HepG2 (cell line): ENCODE measurements at regions not wholly inside any gene's neighbourhood (a gene's known extent, or its start where the extent isn't known, plus 50 kb on each side); places are given as distances from the start of the nearest gene placed in this dataset.

Source experiments
- HDAC1 ChIP-seq: sonication (generic); formaldehyde crosslinking; IDR thresholded peaks from 2 replicates; pipeline ENCODE4 v1.5.1; 2020; ENCODE audit warnings: mild to moderate bottlenecking, missing genetic modification reagents
- KAT7 ChIP-seq: IDR thresholded peaks from 2 replicates; pipeline ENCODE4 v1.6.1; 2018; ENCODE audit warnings: borderline replicate concordance, missing compliant biosample characterization
- NFRKB ChIP-seq: fragments of 450-650 bp; IDR thresholded peaks from 2 replicates; pipeline ENCODE4 v1.6.1; 2017
- NFYB ChIP-seq: sonication (generic); formaldehyde crosslinking; IDR thresholded peaks from 2 replicates; pipeline ENCODE4 v1.4.0; 2020; ENCODE audit warnings: missing genetic modification reagents
- PLRG1 ChIP-seq: fragments of 450-650 bp; conservative IDR thresholded peaks from 2 replicates; pipeline ENCODE4 v1.6.1; 2016
- TARDBP ChIP-seq: sonication (generic); formaldehyde crosslinking; IDR thresholded peaks from 2 replicates; pipeline ENCODE4 v1.8.0; 2022; ENCODE audit warnings: mild to moderate bottlenecking, missing genetic modification reagents
- ZSCAN25 ChIP-seq: sonication (generic); formaldehyde crosslinking; IDR thresholded peaks from 2 replicates; pipeline ENCODE4 v1.8.0; 2022; ENCODE audit warnings: mild to moderate bottlenecking, missing genetic modification reagents
- TF ChIP-seq, protein P1 (sequence below): sonication (generic); formaldehyde crosslinking; IDR thresholded peaks from 2 replicates; pipeline ENCODE4 v1.4.0; 2020; ENCODE audit warnings: missing genetic modification reagents
- TF ChIP-seq, protein P2 (sequence below): sonication (generic); formaldehyde crosslinking; IDR thresholded peaks from 2 replicates; pipeline ENCODE4 v1.5.0; 2020; ENCODE audit warnings: mild to moderate bottlenecking, missing genetic modification reagents, moderate library complexity
- TF ChIP-seq, protein P3 (sequence below): sonication (generic); IDR thresholded peaks from 2 replicates; pipeline ENCODE4 v1.6.1; 2016; ENCODE audit warnings: low read depth, borderline replicate concordance
- TF ChIP-seq, protein P4 (sequence below): sonication (generic); formaldehyde crosslinking; IDR thresholded peaks from 2 replicates; pipeline ENCODE4 v1.8.0; 2022; ENCODE audit warnings: mild to moderate bottlenecking, missing genetic modification reagents, borderline replicate concordance

DNA sequence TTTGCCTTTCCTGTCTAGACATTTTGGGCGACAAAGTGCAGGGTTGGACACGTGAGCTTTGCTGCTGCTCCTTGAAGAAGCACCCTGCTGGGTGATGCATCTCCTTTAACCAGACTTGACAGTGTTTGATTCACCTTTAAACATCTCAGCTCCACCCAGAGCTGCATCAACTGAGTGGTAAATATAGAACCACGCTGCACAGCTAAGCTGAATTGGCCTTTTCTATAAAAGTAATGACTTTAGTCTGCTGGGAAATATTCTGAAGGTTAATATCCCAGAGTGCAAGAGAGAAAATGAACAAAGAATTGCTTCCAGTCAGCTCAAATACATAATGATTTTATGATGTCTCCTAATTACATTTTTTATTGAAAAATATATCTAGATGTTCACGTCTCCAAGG is 264.3 kb upstream of the ADCY2 start:
- TF ChIP-seq, protein P1, sequence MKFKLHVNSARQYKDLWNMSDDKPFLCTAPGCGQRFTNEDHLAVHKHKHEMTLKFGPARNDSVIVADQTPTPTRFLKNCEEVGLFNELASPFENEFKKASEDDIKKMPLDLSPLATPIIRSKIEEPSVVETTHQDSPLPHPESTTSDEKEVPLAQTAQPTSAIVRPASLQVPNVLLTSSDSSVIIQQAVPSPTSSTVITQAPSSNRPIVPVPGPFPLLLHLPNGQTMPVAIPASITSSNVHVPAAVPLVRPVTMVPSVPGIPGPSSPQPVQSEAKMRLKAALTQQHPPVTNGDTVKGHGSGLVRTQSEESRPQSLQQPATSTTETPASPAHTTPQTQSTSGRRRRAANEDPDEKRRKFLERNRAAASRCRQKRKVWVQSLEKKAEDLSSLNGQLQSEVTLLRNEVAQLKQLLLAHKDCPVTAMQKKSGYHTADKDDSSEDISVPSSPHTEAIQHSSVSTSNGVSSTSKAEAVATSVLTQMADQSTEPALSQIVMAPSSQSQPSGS (CRISPR knock-in tag): no peak
- TF ChIP-seq, protein P2, sequence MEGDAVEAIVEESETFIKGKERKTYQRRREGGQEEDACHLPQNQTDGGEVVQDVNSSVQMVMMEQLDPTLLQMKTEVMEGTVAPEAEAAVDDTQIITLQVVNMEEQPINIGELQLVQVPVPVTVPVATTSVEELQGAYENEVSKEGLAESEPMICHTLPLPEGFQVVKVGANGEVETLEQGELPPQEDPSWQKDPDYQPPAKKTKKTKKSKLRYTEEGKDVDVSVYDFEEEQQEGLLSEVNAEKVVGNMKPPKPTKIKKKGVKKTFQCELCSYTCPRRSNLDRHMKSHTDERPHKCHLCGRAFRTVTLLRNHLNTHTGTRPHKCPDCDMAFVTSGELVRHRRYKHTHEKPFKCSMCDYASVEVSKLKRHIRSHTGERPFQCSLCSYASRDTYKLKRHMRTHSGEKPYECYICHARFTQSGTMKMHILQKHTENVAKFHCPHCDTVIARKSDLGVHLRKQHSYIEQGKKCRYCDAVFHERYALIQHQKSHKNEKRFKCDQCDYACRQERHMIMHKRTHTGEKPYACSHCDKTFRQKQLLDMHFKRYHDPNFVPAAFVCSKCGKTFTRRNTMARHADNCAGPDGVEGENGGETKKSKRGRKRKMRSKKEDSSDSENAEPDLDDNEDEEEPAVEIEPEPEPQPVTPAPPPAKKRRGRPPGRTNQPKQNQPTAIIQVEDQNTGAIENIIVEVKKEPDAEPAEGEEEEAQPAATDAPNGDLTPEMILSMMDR: no peak
- no peak for TF ChIP-seq KAT7 (CRISPR knock-in tag)
- no peak for TF ChIP-seq ZSCAN25
- no peak for TF ChIP-seq HDAC1 (CRISPR knock-in tag)
- TF ChIP-seq, protein P3, sequence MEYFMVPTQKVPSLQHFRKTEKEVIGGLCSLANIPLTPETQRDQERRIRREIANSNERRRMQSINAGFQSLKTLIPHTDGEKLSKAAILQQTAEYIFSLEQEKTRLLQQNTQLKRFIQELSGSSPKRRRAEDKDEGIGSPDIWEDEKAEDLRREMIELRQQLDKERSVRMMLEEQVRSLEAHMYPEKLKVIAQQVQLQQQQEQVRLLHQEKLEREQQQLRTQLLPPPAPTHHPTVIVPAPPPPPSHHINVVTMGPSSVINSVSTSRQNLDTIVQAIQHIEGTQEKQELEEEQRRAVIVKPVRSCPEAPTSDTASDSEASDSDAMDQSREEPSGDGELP: no peak
- TF ChIP-seq NFYB (CRISPR knock-in tag): no peak
- no peak for TF ChIP-seq TARDBP (CRISPR knock-in tag)
- TF ChIP-seq PLRG1: no peak
- TF ChIP-seq, protein P4, sequence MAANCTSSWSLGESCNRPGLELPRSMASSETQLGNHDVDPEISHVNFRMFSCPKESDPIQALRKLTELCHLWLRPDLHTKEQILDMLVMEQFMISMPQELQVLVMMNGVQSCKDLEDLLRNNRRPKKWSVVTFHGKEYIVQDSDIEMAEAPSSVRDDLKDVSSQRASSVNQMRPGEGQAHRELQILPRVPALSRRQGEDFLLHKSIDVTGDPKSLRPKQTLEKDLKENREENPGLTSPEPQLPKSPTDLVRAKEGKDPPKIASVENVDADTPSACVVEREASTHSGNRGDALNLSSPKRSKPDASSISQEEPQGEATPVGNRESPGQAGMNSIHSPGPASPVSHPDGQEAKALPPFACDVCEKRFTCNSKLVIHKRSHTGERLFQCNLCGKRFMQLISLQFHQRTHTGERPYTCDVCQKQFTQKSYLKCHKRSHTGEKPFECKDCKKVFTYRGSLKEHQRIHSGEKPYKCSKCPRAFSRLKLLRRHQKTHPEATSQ: no peak
- no peak for TF ChIP-seq NFRKB
